HG02970 (cell line): ENCODE measurements at regions not wholly inside any gene's neighbourhood (a gene's known extent, or its start where the extent isn't known, plus 50 kb on each side); places are given as distances from the start of the nearest gene placed in this dataset.
"Not testable (repeated sequence)": the region's sequence is repeated elsewhere in the genome, so short reads cannot be mapped to it uniquely, and the experiment has no call there.

Source experiments
- ATAC-seq: cut with Tn5 transposase; IDR thresholded peaks from one replicate; pipeline ENCODE4 v1.9.1; 2021; ENCODE audit warnings: mild to moderate bottlenecking, moderate library complexity, moderate number of reproducible peaks; ENCODE audit not compliant: unreplicated experiment, low FRiP score

DNA sequence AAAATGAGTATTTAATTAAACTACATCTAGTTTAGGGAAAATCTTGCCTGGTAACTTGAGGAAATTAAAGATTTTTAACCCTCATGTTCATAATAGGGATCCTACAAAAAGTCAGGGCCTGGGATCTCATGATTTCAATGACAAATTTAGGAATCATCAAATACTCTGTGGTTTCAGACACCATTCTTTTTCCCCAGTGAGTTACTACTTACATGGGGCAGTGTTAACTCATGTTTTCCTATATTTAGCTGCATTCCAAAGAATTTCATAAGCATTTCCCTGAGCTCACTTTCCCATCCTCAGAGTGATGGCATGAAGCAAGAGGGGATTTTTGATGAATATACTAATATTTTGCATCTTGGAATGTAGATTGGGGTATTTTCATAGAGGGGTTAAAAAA lies 321.7 kb downstream of the CENPW start:
- no peak for ATAC-seq

DNA sequence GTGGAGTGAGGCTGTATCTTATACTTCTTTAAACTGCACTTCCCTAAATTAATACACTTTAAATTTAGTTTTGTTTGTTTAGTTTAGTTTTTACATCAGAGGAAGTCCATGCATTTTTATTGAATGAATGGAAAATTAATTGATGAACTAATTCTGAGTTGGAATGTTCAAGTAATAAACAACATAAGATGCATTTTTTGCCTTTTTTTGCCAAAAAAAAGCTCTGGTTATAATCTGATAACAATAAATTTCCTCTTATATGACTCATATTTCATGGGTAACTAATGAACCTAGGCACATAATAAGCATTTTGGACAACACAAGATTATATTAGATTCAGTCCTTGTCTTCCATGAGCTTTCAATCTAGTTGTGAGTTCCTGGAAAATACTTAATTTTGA lies 323.1 kb downstream of the CENPW start:
- ATAC-seq = no peak

DNA sequence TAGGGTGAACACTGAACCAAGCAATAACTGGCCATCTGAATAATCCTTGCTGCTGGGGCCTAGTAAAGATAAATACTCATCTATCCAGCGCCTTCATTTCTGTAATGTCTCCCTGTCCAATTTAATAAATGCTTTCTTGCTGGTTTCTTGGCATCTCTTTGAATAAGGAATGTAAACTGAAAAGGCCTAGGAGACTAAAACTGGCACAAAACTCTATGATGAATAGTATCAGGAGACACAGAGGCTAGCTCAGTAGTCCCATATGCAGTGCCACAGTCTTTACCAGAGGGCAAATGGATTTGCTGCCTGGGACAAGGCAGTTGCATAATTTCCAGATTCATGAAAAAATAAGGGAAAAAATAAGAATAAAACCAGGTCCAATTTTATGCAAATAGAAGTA lies 324.4 kb downstream of the CENPW start:
- no peak for ATAC-seq

DNA sequence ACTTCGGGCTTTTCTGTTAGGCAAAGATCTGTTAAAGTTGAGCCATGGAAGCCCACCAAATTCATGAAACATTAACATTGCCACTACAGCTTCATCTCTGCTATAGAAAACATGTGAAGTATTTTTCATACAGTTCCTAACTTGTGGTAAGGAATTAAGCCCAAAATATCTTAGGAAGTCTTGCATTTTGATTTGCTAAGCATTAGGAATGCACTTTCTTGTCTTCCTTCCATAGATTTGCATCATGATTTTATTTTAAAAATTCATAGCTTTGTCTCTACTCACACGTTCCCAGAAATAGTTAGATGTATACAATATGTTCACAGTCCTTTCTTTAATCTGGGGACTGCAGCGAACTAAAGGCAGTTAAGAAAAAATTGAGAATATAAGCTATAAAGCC lies 325.6 kb downstream of the CENPW start:
- no peak for ATAC-seq

DNA sequence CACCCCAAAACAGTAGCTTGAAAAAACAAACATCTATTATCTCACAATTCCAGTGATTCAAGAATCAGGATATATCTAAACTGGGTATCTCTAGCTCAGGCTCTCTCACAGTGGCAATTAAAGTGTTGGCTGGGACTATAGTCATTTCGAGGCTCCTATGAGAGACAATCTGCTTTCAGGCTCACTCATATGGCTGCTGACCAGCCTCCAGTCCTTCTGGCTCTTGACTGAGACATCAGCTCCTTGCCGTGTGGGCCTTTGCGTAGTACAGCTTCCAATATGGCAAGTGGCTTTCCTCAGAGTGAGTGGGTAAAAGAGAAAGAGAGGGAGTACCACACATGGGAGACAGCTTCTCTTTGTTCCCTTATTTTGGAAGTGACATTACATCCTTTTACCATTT lies 327.2 kb downstream of the CENPW start:
- no peak for ATAC-seq

DNA sequence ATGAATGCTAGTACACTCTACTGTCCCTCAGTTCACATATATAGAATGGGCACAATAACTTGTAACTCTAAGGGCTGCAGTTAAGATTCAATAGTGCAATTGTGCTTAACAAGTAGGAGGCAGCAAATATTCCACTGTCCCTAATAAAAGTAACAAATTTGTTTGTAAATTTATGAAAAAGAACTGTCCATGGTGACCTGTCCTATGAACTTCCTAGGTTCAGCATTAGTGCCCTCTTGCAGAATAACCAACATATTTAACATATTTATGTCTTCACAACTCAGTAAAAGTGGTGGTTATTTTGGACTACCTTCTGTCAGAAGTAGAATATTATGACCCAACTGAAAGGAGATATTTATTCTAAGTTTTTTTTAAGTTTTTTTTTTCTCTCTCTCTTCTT lies 327.8 kb downstream of the CENPW start:
- no peak for ATAC-seq

DNA sequence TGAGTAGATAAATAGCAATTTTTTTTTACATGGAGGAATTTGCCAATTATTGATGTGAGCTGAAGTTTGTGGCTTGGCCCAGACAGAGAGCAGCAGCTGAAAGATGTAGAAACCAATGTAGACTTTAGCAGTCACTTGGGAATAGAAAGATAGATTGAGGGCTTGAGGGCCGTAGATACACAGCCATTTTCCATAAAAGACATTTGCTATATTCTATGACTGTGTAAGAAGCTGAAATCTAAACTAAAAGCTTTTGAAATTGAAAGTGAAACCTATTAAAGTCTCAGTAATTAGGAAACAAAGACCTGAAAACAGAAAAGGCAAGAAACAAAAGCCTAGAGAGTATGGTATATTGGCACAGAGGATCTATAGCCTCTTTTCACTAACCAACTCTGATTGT lies 332.7 kb downstream of the CENPW start:
- ATAC-seq = peak; percentile 83

DNA sequence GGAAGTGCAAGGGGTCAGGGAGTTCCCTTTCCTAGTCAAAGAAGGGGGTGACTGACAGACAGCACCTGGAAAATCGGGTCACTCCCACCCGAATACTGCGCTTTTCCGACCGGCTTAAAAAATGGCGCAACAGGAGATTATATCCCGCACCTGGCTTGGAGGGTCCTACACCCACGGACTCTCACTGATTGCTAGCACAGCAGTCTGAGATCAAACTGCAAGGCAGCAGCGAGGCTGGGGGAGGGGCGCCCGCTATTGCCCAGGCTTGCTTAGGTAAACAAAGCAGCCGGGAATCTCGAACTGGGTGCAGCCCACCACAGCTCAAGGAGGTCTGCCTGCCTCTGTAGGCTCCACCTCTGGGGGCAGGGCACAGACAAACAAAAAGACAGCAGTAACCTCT lies 333.8 kb downstream of the CENPW start:
- ATAC-seq = not testable (repeated sequence)

DNA sequence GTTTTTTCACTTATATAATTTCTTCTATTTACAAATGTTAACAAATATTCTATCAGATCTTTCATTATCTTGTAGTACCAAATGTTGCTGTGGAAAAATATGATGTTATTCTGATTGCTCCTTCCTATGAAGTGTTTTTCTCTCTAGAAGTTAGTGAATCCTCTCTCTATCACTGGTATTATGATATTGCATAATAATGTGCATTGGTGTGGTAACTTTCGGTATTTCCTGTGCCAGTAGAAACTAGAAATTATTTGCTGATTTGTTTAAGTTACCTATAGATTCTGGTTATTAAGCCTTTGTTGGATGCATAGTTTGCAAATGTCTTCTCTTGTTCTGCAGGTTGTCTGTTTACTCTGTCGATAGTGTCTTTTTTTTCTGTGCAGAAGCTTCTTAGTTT lies 342.5 kb downstream of the CENPW start:
- no peak for ATAC-seq

DNA sequence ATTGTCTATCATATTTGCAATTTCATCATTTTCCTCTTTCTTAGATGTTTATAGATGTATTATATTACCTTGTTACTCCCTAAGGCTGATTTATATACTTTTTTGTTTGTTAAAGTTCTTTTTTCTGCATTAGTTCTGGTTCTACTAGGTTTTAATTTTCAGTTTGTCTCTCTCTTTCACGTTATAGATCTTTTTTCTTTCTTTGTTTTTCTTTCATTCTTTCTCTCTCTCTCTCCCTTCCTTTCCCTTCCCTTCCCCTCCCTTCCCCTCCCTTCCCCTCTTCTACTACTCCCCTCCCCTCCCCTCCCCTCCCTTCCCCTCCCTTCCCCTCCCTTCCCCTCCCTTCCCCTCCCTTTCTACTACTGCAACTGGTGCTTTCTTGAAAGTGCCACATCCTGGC lies 345.3 kb downstream of the CENPW start:
- no peak for ATAC-seq

DNA sequence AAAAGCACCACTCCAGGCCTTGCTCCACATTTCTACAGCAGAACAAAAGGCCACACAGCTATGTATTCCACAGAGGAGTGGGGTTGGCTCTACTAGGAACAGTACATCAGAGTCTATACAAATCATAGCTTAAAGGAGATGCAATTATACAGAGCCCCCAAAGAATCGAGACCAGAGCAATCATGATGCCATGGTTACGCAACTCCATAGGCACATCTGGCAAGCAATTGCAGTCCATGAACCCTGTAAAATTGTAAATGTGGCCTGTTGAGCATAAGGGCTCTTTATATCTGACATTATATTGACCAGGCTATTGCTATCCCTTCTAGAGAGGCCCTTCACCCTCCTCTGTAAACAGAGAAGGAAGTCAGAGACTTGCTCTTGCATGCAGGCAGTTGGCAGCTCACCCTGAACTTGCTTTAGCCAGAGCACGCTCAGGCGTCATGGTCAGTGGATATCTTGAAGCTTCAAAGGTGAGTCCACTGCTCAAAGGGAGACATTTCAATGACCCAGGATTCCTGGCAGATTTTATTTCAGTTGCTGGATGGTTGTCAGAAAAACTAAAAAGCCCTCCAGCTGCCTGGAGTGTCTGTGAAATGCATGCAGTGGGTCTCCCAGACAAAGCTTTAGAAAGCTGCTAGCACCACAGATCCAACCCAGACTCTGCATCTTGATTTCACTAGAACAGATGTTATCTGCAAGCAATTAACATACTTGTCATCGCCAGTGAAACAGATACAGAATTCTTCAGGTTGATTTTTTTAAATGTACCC lies 357.2 kb downstream of the CENPW start:
- ATAC-seq = no peak

DNA sequence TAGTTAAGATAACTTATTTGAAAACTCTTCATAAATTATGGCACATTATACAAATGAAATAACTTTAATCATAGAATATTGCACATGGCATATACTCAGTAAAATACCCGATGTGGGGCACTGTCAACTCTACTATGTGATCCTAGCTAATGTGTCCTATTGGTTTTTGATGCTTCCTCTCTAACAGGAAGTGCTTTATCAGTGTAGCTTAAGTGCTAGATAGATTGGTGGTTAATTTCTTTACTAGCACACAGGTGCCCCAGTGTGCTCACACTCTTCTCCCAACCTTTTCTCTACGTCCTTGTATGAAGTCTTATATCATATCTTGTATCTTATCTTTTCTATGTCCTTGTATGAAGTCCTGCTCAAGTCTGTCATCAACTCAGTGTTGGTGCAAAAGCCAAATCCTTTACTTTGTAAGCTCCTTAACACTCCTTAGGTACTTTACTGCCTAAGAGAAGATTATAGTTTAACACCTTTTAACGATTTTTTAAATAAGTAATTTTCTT lies 358.9 kb downstream of the CENPW start:
- no peak for ATAC-seq

DNA sequence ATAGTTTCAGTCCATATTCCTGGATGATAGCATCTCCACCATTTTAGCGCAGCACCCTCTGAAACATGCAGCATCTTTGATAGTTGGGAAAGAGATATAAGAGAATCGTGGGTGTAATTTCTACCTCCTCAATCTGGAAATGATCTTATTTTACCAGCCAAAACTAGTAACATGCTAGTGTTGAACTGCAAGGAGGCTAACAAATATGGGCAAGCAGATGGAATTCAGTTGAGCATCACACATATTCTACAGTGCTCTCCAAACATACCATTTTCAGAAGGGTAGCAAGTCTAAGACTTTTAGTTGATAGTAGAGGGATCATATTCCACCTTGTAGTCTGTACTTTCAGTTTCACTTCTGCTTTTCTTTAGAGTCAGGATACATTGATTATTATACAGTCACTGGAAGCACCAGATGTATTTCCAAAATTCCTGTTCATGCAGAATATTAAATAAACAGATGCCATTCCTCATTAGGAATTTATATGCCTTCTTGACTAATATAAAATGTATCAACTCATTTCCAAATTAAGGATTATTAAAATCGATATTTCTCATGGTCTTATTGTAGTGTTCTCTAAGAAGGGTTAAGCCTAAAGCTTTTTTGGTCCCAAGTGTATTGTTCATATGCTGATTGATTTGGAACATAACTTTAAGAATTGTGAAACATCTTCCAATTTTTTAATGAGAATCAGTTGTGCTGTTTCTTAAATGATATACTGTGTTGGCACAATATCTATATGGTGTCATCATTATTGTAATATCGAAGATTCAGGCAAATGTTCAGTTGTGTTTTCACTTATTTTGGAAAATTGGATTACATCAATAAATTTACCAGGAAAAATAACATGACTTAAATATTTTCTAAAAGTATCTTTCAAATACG lies 362.0 kb downstream of the CENPW start:
- ATAC-seq = no peak

DNA sequence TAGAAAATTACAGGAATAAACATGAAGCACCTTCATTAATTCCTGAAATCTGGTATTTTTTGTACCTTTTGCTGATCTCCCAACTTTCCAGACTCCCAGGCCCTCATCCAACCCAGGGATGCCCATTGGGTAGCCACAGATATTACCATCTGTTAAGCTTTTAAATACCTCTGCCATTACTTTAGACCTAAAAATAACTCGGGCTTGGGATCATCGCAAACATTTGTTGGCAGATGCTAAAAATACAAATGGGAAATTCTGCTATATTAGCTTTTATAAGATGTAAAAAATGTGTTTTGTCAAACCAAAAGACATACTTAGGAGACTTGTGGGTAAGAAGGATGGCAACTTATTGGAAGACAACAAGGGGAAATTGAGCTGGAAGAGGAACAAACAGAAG lies 376.1 kb downstream of the CENPW start:
- ATAC-seq = no peak

DNA sequence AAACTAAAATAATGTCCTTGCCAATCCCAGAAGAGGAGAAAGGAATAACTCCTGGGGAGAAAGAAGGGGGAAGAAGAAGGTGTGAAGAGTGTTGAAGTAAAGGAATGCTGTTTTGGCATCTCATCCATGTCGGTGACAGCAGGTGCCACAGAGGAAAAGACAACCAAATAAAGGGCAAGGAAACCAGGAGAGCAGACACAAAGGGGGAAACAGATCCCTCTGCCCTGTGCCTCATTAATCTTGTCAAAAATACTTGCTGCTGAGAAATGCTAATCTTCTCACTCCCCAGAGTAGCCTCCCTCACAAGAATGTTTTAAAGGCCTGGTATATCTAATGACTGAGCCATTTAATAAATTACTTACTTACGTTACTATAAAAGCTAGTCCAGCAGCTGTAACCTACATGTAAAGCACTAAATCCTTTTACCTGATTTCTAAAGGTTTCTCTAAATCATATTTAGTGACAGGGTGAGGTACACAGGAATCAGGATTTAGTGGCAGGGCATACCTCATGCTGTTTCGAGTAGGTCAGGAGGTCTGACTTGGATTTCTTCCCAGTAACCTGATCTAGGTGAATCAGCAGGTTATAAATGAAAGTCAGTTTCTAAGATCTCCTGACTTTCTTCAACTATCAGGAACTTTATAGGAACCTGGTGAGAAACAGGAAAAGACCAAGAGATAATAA lies 377.1 kb downstream of the CENPW start:
- no peak for ATAC-seq

DNA sequence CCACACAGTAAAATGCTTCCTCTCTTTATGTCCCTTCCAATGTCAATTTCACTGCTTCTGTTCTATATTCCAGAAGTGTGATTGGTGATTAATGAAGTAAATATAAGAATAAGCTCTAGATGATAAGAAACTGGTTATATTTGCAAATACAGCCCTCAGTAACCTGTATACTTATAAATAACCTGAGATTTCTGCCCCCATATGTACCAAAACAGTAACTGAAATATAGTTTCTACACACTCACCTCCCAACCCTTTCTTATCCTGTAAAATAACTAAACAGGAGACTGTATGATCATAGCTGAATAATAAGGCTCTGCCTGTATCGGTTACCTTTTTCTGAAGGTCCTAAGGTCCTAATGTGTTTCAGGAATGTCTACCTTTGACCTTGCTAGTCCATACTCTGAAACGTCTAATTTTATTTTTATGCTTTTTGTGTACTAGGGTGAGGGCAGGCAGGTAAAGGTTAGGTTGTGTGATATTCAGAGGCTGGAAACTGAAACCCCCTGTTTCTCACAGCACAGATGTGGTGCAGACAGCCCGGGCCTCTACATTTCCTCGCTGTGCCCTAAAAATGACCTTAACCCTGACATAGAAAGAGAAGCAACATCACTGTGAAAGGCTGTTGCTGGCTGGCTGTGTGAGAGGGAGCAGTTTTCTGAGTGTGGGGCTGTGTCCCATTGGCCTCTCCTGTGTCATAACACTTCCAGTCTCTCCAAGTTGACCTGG lies 378.8 kb downstream of the CENPW start:
- peak; percentile 74 for ATAC-seq

DNA sequence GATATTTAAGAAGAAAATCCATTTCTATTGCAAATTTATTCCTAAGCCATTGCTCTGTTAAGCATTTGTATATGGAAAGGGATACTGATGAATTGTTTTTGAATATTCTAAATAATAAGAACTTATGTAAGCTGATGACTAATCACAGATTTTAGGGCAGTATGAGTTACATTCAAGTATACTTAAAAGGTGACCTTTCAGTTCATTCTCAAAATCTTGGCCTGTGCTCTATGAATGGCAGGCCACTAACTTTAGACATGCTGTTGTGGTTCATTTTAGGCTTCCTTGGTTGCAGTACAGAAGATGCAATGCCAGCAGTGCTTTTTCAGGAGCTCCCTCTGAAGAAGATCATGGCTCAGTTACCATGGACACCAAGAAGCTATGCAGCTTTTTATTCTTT lies 380.4 kb downstream of the CENPW start:
- no peak for ATAC-seq

DNA sequence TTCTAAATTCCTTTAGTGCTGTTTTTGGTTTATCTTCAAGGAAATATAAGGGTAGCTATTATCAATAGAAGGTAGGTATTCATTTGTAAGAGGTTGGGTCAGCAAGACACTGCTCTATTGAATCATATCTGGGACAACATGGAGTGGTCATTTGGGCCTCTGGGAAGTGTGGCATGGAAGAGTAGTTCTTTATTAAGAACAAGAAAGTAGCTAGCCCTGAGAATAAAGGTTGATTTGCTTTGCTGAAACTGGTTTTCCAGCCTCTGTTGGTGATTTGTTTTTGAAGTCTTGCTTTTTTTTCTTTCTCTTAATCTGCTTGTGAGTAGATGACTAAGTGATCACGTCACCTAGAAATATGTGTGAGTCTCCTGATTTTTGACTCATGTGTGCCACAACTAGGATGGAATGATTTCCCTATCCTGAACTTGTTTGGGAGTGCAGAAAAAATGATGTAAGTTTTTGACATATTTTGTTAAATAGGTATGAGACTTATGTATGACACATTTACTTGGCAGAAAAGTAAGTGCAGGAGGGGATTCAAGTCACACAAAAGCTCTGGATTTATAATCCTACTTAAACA lies 381.8 kb downstream of the CENPW start:
- ATAC-seq = no peak

DNA sequence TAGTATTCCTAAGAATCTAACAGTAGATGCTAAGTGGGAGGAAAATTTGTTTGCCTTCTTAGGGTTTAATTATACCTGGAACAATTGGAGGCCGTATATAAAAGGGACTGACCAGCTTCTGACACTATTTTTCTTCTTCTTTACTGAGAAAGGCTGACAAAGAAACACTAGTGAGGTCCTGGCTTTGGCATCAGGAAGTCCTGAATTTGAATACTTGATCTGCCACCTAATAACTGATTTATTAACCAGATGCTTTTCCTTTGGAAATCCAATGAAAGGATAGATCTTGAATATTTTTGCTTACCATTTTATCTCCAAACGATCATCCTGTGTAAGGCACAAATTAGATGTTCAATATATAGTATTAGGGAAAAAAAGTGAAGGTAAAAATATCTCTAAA lies 382.5 kb downstream of the CENPW start:
- no peak for ATAC-seq

DNA sequence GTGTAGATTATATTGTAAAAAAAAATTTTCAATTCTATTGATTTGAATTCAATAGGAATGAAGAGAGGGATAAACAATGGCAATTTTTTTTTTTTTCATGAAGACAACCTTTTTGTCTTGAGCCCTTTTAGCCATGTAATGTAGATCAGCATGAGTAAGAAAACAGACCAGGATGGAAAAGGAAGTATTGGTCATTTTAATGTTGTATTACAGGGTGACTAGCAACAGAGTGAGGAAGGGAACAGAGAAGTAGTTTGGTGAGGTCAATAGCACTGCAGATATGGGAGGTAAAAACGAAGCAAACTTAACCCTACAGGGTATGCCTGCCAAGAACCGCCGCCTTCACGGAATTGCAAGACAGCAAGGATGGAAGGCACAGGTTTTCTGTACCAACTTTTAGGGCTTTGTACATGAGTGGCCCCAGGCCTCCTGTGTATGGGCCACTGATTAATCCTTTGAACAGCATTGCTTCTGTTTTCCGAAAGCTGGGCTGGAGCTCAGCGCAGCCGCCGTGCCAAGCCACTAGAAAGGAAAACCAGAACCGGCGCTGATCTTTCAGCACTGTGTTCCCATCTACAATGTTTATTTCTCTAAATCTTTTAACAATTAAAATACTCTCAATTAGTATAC lies 383.7 kb downstream of the CENPW start:
- ATAC-seq = no peak
